ENCODE measurements at regions not wholly inside any gene's neighbourhood (a gene's known extent, or its start where the extent isn't known, plus 50 kb on each side); places are given as distances from the start of the nearest gene placed in this dataset.

DNA sequence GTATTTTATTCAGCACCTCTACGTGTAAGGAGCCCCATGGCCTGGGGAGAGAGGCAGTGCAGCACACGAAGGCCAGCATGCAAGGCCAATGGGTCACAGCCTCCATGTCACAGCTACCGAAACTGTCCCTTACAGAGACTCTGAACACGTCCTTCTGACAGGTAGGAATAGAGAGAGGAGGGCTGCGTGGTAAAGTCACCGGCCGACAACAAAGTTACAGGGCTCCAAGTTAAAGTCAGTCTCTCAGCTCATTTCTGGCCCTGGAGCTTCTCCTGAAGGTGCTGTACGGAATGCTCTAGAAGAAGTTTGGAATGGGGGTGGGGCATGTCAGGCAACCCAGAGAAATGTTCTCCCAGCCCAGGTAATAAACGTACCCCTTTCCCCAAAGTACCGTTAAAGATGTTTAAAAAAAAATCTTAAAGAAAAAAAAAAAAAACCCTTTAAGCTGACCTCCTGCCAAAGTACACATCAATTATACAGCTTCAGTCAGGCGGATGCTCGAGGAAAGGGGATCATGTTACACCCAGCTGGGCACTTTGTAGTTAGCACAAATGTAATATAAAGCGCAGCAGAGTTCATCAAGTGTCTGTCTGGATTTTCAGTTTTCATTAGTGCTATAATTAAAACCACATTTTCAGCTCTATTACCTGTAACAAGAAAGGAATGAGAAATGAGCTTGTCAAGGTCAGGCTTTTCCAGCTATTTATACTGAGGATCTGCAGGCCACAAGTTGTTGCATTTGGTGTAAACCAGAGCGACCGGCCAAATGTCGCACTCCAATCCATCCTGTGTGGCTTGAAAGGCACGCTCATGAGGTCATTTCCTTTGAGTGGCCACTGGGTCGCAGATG is 53.3 kb upstream of the CDKN3 start:
- peak; percentile 28 to 77 for DNase-seq (ENCODE audit: low read depth in 2 of 2)

DNA sequence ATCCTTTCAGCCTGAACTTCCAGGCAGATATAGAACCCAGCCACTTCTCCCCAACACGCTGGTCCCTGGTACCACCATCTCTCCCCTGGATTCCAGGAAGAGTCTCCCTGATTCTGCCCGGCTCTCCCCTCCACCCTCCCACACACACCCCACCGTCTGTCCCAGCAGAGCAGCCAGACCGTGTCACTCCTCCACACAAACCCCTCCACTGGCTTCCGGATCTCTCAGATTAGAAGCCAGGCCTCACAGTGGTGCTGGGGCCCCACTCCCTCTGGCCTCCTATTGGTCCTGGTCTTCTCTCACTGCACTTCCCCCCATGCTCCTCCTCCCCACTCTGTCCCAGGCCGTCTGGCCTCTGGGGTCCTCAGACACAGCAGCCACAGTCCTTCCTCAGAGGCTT is 52.4 kb upstream of the CDKN3 start:
- no peak for DNase-seq (ENCODE audit: low read depth in 2 of 2)

DNA sequence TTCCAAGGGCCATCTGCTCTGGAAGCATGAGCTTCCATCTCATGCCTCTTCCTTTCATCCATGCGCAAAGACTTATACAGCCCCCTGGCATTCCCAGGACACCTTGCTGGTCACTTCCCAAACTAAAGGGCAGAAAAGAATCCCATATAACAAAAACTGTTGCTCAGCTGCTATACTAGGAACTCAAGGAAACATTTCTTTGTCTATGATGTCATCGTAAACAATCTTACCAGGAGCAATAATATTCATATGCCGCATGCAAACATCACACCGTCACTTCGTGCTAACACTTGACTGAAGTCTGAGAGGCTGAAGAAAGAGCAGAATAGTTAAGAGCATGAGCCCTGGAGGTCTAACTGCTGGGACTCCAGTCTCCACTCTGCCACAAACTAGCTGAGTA is 50.5 kb upstream of the CDKN3 start:
- DNase-seq (ENCODE audit: low read depth in 2 of 2), result no peak

Data from dermis microvascular lymphatic vessel endothelial cell (primary cell).